WTC11 (cell line): ENCODE measurements at regions not wholly inside any gene's neighbourhood (a gene's known extent, or its start where the extent isn't known, plus 50 kb on each side); places are given as distances from the start of the nearest gene placed in this dataset.

ENCODE experiments used
- ATAC-seq: fragments of 200-7000 bp; cut with Tn5 transposase; 2 replicates; pipeline ENCODE4 v1.10.0; 2021; ENCODE audit warnings: mild to moderate bottlenecking, moderate library complexity
- CTCF ChIA-PET: fragments of 300-600 bp; sonication (Branson Sonifier 250); formaldehyde crosslinking; loops from one replicate; lab custom pipeline; 2021; ENCODE audit warnings: antibody characterized with exemption; lab: Charles Lee
- POLR2A ChIA-PET: fragments of 350-600 bp; sonication (Branson Sonifier 250); formaldehyde crosslinking; loops from one replicate; lab custom pipeline; 2021; ENCODE audit warnings: antibody characterized with exemption; lab: Charles Lee
- DNase-seq: peaks from one replicate; pipeline ENCODE4 v3.0.0; 2021; ENCODE audit warnings: low spot score
- H3K27ac Mint-ChIP-seq: 2 replicates; pipeline ENCODE4 v1.8.0; 2021; ENCODE audit warnings: mixed read lengths
- H3K27me3 Mint-ChIP-seq: 2 replicates; pipeline ENCODE4 v1.8.0; 2021; ENCODE audit warnings: low read depth, mild to moderate bottlenecking, moderate library complexity, mixed read lengths
- H3K36me3 Mint-ChIP-seq: 2 replicates; pipeline ENCODE4 v1.8.0; 2021; ENCODE audit warnings: mixed read lengths
- H3K4me1 Mint-ChIP-seq: 2 replicates; pipeline ENCODE4 v1.8.0; 2022; ENCODE audit warnings: mixed read lengths
- H3K4me3 Mint-ChIP-seq: 2 replicates; pipeline ENCODE4 v1.8.0; 2021; ENCODE audit warnings: mild to moderate bottlenecking, moderate library complexity, mixed read lengths
- H3K9me3 Mint-ChIP-seq: 2 replicates; pipeline ENCODE4 v1.8.0; 2021; ENCODE audit warnings: mixed read lengths
- ATF1 ChIP-seq: sonication (generic); formaldehyde crosslinking; IDR thresholded peaks from 2 replicates; pipeline ENCODE4 v1.8.1; 2023; ENCODE audit warnings: mild to moderate bottlenecking, moderate library complexity, missing genetic modification reagents
- CREM ChIP-seq: sonication (generic); formaldehyde crosslinking; IDR thresholded peaks from 2 replicates; pipeline ENCODE4 v1.8.1; 2022; ENCODE audit warnings: mild to moderate bottlenecking, missing genetic modification reagents, moderate library complexity
- FOXK1 ChIP-seq: sonication (generic); formaldehyde crosslinking; IDR thresholded peaks from 2 replicates; pipeline ENCODE4 v1.8.0; 2022; ENCODE audit warnings: mild to moderate bottlenecking, moderate library complexity, missing genetic modification reagents
- FOXP1 ChIP-seq: sonication (generic); formaldehyde crosslinking; IDR thresholded peaks from 2 replicates; pipeline ENCODE4 v1.8.0; 2022; ENCODE audit warnings: missing genetic modification reagents, mild to moderate bottlenecking, moderate library complexity, borderline replicate concordance
- HMGA2 ChIP-seq: fragments of 250-450 bp; sonication (Bioruptor Pico); IDR thresholded peaks from 2 replicates; pipeline ENCODE4 v1.4.0; 2021; ENCODE audit warnings: mild to moderate bottlenecking, moderate library complexity
- JAZF1 ChIP-seq: fragments of 250-450 bp; sonication (Bioruptor Pico); IDR thresholded peaks from 2 replicates; pipeline ENCODE4 v1.9.0; 2021; ENCODE audit warnings: moderate library complexity, mild to moderate bottlenecking, inconsistent platforms
- JUN ChIP-seq: sonication (generic); formaldehyde crosslinking; IDR thresholded peaks from 2 replicates; pipeline ENCODE4 v1.8.0; 2023; ENCODE audit warnings: mild to moderate bottlenecking, missing genetic modification reagents
- MXD4 ChIP-seq: fragments of 250-450 bp; sonication (Bioruptor Pico); IDR thresholded peaks from 2 replicates; pipeline ENCODE4 v1.8.0; 2021; ENCODE audit warnings: mild to moderate bottlenecking, moderate library complexity, borderline replicate concordance
- MYBL2 ChIP-seq: sonication (generic); formaldehyde crosslinking; IDR thresholded peaks from 2 replicates; pipeline ENCODE4 v1.8.1; 2023; ENCODE audit warnings: mild to moderate bottlenecking, moderate library complexity, missing genetic modification reagents
- NR1H2 ChIP-seq: sonication (generic); formaldehyde crosslinking; IDR thresholded peaks from 2 replicates; pipeline ENCODE4 v1.9.0; 2021; ENCODE audit warnings: mild to moderate bottlenecking, moderate library complexity, missing genetic modification reagents
- OVOL2 ChIP-seq: fragments of 250-450 bp; sonication (Bioruptor Pico); IDR thresholded peaks from 2 replicates; pipeline ENCODE4 v1.9.0; 2021; ENCODE audit warnings: mild to moderate bottlenecking, borderline replicate concordance
- PRRX2 ChIP-seq: fragments of 250-450 bp; sonication (Bioruptor Pico); IDR thresholded peaks from 2 replicates; pipeline ENCODE4 v1.8.0; 2021; ENCODE audit warnings: mild to moderate bottlenecking
- RORB ChIP-seq: fragments of 250-450 bp; sonication (Bioruptor Pico); IDR thresholded peaks from 2 replicates; pipeline ENCODE4 v1.9.0; 2021; ENCODE audit warnings: mild to moderate bottlenecking
- ZNF263 ChIP-seq: sonication (generic); formaldehyde crosslinking; IDR thresholded peaks from 2 replicates; pipeline ENCODE4 v1.8.1; 2022; ENCODE audit warnings: low read depth, mild to moderate bottlenecking, moderate library complexity, missing genetic modification reagents
- ZNF671 ChIP-seq: fragments of 250-450 bp; sonication (Bioruptor Pico); IDR thresholded peaks from 2 replicates; pipeline ENCODE4 v1.8.0; 2021; ENCODE audit warnings: mild to moderate bottlenecking
- TF ChIP-seq, protein P1 (sequence below): fragments of 250-450 bp; sonication (Bioruptor Pico); IDR thresholded peaks from 2 replicates; pipeline ENCODE4 v1.9.0; 2021; ENCODE audit warnings: moderate library complexity, mild to moderate bottlenecking, inconsistent platforms, borderline replicate concordance
- TF ChIP-seq, protein P2 (sequence below): sonication (generic); formaldehyde crosslinking; conservative IDR thresholded peaks from 2 replicates; pipeline ENCODE4 v1.8.1; 2022; ENCODE audit warnings: mild to moderate bottlenecking, missing genetic modification reagents
- TF ChIP-seq, protein P3 (sequence below): sonication (generic); formaldehyde crosslinking; IDR thresholded peaks from 2 replicates; pipeline ENCODE4 v1.8.0; 2022; ENCODE audit warnings: mild to moderate bottlenecking, missing genetic modification reagents
- TF ChIP-seq, protein P4 (sequence below): sonication (generic); formaldehyde crosslinking; IDR thresholded peaks from 2 replicates; pipeline ENCODE4 v1.8.1; 2023; ENCODE audit warnings: mild to moderate bottlenecking, missing genetic modification reagents, moderate library complexity
- TF ChIP-seq, protein P5 (sequence below): sonication (generic); formaldehyde crosslinking; IDR thresholded peaks from 2 replicates; pipeline ENCODE4 v1.8.1; 2023; ENCODE audit warnings: mild to moderate bottlenecking, missing genetic modification reagents
- TF ChIP-seq, protein P6 (sequence below): fragments of 250-450 bp; sonication (Bioruptor Pico); IDR thresholded peaks from 2 replicates; pipeline ENCODE4 v1.8.0; 2021; ENCODE audit warnings: mild to moderate bottlenecking
- TF ChIP-seq, protein P7 (sequence below): sonication (generic); formaldehyde crosslinking; IDR thresholded peaks from 2 replicates; pipeline ENCODE4 v1.8.1; 2022; ENCODE audit warnings: low read depth, mild to moderate bottlenecking, moderate library complexity, missing genetic modification reagents, borderline replicate concordance
- TF ChIP-seq, protein P8 (sequence below): sonication (generic); formaldehyde crosslinking; IDR thresholded peaks from 2 replicates; pipeline ENCODE4 v1.8.0; 2022; ENCODE audit warnings: mild to moderate bottlenecking, missing genetic modification reagents

DNA sequence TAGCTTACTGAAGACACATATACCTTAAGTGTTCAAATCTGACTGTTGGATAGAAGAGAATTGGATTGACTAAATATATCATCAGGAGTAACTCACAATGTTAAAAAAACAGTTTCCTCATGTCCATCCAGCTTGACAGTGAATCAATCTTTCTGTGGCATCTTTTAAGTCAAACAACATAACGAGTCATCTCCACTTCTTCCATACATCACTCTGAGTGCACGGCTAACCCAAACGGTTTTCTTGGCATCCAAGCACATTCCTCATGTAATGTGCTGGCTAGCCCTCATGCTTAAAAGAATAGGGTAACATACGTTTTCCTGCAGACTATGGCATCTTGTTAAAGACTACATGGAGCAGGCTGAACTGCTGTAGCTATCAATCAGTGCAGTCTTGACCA lies 291.5 kb upstream of the TRPC7 start (continued):
- TF ChIP-seq, protein P1, sequence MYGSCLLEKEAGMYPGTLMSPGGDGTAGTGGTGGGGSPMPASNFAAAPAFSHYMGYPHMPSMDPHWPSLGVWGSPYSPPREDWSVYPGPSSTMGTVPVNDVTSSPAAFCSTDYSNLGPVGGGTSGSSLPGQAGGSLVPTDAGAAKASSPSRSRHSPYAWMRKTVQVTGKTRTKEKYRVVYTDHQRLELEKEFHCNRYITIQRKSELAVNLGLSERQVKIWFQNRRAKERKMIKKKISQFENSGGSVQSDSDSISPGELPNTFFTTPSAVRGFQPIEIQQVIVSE (CRISPR knock-in tag), result no peak
- TF ChIP-seq MYBL2 (CRISPR knock-in tag), result no peak
- TF ChIP-seq, protein P2, sequence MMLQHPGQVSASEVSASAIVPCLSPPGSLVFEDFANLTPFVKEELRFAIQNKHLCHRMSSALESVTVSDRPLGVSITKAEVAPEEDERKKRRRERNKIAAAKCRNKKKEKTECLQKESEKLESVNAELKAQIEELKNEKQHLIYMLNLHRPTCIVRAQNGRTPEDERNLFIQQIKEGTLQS (CRISPR knock-in tag), result no peak

DNA sequence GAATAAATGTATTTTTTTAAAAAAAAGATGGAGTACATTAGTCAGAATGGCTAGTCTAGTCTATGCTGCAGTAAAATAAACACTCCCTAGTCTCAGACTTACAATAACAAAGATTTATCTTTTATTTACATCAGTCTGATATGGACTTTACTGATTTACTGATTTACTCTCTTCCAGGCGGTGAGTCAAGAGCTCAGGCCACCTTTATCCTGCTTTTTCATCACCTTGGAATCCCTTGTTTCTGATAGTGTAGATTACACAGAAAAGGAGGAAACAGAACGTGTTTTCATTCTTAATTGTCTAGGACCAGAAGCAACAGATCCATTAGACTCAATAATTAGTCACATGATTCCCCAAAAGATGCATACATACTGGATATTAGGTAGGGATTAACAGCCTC lies 290.1 kb upstream of the TRPC7 start:
- DNase-seq, result no peak
- Mint-ChIP-seq H3K4me3 (no peak overlapping the region), H3K4me1 (peaks cover 6% of the 10 kb centered on the region), H3K36me3 (no peaks in the 10 kb centered on the region), H3K27ac (no peak overlapping the region), H3K27me3 (no peaks in the 10 kb centered on the region; the same call in 1 of the 2 replicates), H3K9me3 (no peaks in the 10 kb centered on the region)
- ChIA-PET CTCF (no interaction called here), POLR2A (no interaction called here)
- no peak for TF ChIP-seq OVOL2 (CRISPR knock-in tag)
- TF ChIP-seq ZNF671 (CRISPR knock-in tag), result no peak
- TF ChIP-seq ZNF263, result no peak
- no peak for TF ChIP-seq FOXP1
- TF ChIP-seq, protein P3, sequence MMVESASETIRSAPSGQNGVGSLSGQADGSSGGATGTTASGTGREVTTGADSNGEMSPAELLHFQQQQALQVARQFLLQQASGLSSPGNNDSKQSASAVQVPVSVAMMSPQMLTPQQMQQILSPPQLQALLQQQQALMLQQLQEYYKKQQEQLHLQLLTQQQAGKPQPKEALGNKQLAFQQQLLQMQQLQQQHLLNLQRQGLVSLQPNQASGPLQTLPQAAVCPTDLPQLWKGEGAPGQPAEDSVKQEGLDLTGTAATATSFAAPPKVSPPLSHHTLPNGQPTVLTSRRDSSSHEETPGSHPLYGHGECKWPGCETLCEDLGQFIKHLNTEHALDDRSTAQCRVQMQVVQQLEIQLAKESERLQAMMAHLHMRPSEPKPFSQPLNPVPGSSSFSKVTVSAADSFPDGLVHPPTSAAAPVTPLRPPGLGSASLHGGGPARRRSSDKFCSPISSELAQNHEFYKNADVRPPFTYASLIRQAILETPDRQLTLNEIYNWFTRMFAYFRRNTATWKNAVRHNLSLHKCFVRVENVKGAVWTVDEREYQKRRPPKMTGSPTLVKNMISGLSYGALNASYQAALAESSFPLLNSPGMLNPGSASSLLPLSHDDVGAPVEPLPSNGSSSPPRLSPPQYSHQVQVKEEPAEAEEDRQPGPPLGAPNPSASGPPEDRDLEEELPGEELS, result no peak
- TF ChIP-seq PRRX2 (CRISPR knock-in tag), result no peak
- TF ChIP-seq, protein P4, sequence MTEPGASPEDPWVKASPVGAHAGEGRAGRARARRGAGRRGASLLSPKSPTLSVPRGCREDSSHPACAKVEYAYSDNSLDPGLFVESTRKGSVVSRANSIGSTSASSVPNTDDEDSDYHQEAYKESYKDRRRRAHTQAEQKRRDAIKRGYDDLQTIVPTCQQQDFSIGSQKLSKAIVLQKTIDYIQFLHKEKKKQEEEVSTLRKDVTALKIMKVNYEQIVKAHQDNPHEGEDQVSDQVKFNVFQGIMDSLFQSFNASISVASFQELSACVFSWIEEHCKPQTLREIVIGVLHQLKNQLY, result no peak
- ATAC-seq, result no peak

DNA sequence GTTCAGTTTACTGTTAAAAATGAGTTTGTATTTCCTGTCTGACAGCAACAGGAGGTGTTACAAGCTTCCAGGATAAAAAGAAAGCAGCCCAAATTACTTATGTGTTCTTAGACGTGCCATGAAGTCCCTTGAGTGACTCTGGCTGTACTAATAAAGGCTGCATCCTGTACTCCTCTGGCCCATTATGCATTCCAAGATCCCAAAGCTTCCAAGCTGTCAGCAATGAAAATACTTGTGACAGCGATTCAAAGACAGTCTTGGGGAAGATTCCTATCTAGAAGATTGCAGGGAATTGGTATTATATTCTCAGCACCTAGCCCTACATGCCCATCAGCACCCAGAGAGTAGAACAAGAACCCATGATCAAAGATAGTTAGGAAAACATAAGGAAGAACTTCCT lies 281.6 kb upstream of the TRPC7 start:
- H3K9me3 Mint-ChIP-seq, result no peaks in the 10 kb centered on the region
- TF ChIP-seq MXD4 (CRISPR knock-in tag) (no peak), JAZF1 (CRISPR knock-in tag) (no peak), ATF1 (CRISPR knock-in tag) (no peak), JUN (CRISPR knock-in tag) (no peak), RORB (CRISPR knock-in tag) (no peak), HMGA2 (CRISPR knock-in tag) (no peak), CREM (CRISPR knock-in tag) (no peak), FOXK1 (CRISPR knock-in tag) (no peak), NR1H2 (no peak), ZNF671 (CRISPR knock-in tag) (no peak)
- TF ChIP-seq, protein P5, sequence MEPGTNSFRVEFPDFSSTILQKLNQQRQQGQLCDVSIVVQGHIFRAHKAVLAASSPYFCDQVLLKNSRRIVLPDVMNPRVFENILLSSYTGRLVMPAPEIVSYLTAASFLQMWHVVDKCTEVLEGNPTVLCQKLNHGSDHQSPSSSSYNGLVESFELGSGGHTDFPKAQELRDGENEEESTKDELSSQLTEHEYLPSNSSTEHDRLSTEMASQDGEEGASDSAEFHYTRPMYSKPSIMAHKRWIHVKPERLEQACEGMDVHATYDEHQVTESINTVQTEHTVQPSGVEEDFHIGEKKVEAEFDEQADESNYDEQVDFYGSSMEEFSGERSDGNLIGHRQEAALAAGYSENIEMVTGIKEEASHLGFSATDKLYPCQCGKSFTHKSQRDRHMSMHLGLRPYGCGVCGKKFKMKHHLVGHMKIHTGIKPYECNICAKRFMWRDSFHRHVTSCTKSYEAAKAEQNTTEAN (CRISPR knock-in tag), result no peak
- TF ChIP-seq, protein P6, sequence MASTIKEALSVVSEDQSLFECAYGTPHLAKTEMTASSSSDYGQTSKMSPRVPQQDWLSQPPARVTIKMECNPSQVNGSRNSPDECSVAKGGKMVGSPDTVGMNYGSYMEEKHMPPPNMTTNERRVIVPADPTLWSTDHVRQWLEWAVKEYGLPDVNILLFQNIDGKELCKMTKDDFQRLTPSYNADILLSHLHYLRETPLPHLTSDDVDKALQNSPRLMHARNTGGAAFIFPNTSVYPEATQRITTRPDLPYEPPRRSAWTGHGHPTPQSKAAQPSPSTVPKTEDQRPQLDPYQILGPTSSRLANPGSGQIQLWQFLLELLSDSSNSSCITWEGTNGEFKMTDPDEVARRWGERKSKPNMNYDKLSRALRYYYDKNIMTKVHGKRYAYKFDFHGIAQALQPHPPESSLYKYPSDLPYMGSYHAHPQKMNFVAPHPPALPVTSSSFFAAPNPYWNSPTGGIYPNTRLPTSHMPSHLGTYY (CRISPR knock-in tag), result no peak
- TF ChIP-seq, protein P7, sequence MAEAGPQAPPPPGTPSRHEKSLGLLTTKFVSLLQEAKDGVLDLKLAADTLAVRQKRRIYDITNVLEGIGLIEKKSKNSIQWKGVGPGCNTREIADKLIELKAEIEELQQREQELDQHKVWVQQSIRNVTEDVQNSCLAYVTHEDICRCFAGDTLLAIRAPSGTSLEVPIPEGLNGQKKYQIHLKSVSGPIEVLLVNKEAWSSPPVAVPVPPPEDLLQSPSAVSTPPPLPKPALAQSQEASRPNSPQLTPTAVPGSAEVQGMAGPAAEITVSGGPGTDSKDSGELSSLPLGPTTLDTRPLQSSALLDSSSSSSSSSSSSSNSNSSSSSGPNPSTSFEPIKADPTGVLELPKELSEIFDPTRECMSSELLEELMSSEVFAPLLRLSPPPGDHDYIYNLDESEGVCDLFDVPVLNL, result no peak
- TF ChIP-seq, protein P8, sequence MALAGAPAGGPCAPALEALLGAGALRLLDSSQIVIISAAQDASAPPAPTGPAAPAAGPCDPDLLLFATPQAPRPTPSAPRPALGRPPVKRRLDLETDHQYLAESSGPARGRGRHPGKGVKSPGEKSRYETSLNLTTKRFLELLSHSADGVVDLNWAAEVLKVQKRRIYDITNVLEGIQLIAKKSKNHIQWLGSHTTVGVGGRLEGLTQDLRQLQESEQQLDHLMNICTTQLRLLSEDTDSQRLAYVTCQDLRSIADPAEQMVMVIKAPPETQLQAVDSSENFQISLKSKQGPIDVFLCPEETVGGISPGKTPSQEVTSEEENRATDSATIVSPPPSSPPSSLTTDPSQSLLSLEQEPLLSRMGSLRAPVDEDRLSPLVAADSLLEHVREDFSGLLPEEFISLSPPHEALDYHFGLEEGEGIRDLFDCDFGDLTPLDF, result no peak
- POLR2A ChIA-PET, result no interaction called here
- no peak overlapping the region for H3K4me3 Mint-ChIP-seq
- ATAC-seq, result no peak
- no peak overlapping the region for H3K27ac Mint-ChIP-seq
- CTCF ChIA-PET, result no interaction called here
- no peaks in the 10 kb centered on the region for H3K27me3 Mint-ChIP-seq
- no peak for DNase-seq
- no peaks in the 10 kb centered on the region for H3K36me3 Mint-ChIP-seq
- peaks cover 14% of the 10 kb centered on the region for H3K4me1 Mint-ChIP-seq
